ENCODE measurements at regions not wholly inside any gene's neighbourhood (a gene's known extent, or its start where the extent isn't known, plus 50 kb on each side); places are given as distances from the start of the nearest gene placed in this dataset.

DNA sequence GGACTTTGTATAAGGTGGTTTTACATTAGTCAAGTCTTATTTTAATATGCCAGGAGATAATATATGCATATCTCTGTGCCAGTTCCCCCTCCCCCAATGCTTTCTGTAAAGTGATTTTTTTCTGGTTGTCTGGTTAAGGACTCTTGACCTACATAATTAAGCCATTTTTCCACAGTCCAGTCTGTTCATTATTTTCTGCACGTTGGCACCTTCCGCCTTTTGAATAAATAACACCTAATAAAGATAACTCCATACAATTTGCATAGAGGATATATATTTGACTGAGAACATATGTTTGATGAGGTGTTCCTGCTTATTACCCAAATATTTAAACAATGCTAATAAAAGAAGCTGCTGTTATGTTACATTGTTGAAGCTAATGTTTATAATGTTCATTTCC is 320.9 kb downstream of the DMAC1 start (continued):
- TF ChIP-seq, protein P1, sequence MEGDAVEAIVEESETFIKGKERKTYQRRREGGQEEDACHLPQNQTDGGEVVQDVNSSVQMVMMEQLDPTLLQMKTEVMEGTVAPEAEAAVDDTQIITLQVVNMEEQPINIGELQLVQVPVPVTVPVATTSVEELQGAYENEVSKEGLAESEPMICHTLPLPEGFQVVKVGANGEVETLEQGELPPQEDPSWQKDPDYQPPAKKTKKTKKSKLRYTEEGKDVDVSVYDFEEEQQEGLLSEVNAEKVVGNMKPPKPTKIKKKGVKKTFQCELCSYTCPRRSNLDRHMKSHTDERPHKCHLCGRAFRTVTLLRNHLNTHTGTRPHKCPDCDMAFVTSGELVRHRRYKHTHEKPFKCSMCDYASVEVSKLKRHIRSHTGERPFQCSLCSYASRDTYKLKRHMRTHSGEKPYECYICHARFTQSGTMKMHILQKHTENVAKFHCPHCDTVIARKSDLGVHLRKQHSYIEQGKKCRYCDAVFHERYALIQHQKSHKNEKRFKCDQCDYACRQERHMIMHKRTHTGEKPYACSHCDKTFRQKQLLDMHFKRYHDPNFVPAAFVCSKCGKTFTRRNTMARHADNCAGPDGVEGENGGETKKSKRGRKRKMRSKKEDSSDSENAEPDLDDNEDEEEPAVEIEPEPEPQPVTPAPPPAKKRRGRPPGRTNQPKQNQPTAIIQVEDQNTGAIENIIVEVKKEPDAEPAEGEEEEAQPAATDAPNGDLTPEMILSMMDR (IDR thresholded peaks at IDR 0.05; ENCODE audit: control extremely low read depth in 1 of 3, insufficient read depth in 1 of 3, low read depth in 1 of 3, low read length in 3 of 3): no peak
- TF ChIP-seq SP1 (IDR thresholded peaks at IDR 0.05; ENCODE audit: low read depth, low read length): no peak
- no peak for TF ChIP-seq SAP30 (IDR thresholded peaks at IDR 0.05; ENCODE audit: insufficient read depth, insufficient replicate concordance, low read length)
- TF ChIP-seq BRCA1 (IDR thresholded peaks at IDR 0.05; ENCODE audit: low read depth, low read length): no peak

Data from H1 (cell line).